GDM1 (cell line): ENCODE measurements at regions not wholly inside any gene's neighbourhood (a gene's known extent, or its start where the extent isn't known, plus 50 kb on each side); places are given as distances from the start of the nearest gene placed in this dataset.

Experiments
- DNase-seq: peaks from one replicate; lab custom pipeline; 2025; lab: John Stamatoyannopoulos, UW

DNA sequence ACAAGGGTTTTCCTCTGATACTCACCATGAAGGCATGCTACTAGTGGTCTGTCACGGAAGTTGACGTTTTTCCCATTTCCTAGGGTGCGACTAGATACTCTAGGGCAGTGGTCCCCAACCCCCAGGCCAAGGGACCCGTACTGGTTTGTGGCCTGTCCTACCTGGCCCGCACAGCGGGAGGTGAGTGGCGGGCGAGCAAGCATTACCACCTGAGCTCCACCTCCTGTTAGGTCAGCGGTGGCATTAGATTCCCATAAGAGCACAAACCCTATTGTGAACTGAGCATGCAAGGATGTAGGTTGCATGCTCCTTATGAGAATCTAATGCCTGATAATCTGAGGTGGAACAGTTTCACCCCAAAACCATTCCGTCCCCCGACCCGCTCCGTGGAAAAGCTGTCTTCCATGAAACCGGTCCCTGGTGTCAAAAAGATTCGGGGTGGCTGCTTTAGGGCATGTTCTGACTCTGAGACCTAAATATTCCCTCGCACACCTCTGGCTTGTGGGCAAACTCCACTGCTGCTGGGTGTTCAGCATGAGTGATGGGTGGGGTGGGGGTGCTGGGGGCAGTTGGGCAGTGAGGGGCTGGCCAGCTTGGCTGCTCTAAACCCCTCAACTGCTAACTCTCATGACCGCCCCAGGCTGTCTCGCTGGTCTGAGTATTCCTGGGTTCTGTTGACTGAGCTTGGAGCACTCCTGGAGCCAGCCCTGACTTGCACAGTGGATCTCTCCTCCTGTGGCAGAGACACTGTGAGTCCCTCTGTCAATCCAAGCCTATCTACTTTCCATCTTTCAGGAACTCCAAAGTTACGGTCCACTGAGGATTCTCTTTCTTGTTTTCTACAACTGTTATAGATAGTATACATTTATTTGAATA is 78.3 kb upstream of the NEK6 start:
- no peak for DNase-seq

DNA sequence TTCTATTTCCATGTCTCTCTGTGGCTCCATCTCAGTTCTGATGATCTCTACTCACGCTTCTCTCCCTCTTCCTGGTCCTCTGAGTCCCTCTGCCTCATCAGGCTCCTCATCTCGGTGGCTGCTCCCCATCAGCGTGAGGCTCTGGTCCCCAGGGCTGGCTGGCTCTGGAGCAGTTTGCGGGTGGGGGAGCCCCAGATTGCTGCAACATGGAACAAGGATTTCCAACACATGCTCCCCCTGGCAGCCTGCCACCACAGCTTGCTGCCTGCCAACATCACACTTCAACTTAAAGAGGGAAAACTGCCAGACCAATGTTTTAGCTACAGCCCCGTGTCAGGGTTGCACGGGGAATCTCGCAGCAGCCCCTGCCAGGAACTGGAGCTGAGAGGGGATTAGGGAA is 77.2 kb upstream of the NEK6 start:
- DNase-seq = no peak

DNA sequence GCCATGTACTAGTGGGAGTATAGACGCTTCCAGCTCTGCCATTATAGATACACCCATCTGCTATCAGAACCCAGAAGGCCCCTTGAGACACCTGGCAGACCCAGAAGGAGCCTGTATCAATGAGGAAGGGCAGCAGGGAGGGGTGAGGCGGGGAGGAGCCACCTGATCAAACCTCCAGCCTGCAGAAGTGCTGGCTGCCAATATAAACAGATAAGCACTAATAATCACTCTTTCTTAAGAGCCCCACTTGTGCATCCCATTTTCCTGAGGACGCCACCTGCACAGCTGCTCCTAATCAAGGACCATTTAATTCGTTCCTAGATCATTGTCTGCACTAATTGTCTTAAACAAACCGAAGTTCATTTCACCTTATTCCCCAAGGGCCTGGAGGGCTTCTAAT is 75.0 kb upstream of the NEK6 start:
- no peak for DNase-seq

DNA sequence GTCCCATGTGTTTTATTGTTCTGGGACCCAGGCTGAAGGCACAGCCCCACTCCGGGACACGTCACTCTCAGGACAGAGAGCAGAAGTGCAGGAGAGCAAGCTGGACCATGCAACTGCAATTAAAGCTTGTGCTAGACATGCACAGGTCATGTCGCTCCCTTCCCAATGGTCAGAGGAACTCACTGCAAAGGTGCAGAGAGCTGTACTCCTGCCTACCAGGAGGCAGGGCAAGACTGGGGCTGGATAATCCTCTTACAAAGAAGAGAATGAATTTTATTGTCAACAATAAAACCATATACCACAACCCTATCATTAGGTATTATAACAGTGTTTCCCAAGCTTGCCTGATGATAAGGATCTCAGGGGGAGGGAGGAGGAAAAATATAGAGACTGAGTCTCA is 74.0 kb upstream of the NEK6 start:
- DNase-seq = no peak

DNA sequence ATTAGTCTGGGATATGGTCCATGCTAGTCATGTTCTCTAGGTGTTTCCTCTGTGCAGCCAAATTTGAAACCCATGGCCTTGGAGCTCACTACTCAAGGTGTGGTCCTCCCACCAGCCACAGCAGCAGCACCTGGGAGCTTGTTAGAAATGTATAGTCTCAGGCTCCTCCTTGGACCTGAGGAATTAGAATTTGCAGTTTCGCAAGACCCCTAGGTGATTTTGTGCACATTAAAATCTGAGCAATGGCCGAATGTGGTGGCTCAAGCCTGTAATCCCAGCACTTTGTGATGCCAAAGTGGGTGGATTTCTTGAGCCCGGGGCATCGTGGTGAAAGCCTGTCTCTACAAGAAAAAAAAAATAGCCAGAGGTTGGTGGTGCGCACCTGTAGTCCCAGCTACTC is 72.3 kb upstream of the NEK6 start:
- no peak for DNase-seq

DNA sequence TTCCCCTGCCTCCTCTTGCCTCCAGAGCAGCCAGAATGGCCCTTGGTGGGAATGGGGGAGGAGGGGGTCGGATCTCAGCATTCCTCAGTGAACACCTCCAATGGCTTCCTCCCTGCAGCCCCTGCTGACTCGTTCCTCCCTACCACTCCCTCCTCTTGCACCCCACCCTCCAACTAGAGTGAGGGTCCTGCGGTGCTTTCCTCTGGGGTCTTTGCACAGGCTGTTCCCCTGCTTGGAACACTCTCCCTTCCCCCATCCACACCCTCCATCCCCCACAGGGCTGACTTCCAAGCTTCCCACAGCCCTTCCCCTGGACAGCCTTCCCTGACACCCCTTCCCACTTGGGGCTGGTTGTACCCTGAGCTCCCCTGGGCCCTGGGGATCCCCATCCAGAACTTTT is 70.4 kb upstream of the NEK6 start:
- DNase-seq = no peak

DNA sequence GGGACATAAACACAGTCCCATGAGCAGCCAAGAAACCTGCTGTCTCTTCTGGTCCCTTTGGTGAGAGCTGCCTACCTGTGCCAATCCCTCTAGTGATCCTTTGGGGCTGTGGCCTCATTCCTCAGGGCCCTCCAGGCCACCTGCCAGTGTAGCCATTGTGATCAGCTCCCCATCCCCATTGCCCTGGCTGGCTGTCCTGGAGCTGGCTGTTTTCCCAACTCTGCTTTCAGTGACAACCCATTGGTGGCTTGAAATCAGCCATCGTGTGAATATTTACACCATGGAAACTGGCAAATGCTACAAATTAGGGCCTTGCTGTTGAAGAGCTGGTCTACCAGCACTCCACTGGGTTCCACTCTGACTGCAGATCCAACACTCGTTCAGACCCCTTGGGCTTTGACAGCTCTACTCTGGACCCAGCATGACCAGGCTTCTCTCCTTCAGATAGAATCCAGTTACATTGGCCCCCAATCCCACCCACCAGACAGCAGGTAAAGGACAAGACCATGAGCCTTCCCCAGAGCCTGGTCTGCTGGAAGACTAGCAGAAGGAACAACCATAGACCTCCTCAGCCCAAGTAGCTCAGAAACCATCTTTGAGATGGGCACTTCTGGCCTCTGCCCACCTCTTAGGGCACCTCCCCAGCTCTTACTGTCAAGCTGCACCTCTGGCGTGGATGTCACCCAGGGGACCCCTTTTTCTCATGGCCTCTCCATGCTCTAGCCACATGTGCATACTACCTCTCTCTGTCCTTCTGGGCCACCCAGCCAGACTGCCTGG is 69.2 kb upstream of the NEK6 start:
- no peak for DNase-seq

DNA sequence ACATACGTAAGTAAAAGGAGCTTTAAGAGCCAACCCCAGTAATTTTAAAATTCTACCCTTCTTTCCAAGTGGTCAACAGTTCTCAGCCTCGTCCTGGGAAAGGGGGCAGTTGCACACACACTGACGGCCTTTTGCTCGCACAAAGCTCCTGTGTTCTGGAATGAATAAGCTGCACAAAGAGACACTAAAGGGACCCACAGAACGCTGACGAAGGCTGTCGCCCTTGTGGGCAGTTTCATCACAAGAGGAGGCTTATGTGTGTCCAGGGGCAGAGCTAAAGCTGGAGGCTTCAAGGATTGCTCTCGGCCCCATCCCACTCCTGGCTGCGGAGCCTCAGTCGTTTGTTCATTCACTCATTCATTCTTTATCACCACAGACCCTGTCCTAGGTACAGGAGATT is 67.0 kb upstream of the NEK6 start:
- DNase-seq = no peak

DNA sequence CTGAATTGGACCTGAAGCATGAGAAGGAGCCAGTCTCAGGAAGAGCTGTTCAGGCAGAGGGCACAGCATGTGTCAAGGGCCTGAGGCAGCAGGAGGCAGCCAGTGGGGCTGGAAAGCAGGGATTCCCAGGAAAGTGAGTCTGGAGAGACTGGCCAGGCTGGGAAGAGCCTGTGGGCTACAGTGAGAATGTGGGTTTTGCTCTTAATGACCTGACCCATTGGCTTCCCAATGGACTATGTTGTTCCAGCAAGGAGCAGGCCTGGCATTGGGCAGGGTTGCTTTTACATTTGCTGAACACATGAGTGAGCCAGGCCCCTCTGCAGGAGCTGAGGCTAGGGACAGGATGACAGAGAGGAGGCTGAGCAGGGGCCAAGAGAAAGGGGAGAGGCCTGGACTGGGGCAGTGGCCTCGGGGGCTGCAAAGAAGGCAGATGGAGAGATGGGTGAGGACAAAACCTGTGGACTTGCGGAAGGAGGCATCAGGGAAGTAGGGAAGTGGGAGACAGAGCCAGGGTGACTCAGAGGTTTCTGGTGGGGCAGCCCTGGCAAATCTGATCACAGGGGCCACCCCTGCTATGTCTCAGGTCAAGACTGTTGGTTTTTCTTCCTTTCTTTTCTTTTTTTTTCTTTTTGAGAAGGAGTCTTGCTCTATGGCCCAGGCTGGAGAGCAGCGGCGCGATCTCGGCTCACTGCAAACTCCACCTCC is 65.9 kb upstream of the NEK6 start:
- no peak for DNase-seq

DNA sequence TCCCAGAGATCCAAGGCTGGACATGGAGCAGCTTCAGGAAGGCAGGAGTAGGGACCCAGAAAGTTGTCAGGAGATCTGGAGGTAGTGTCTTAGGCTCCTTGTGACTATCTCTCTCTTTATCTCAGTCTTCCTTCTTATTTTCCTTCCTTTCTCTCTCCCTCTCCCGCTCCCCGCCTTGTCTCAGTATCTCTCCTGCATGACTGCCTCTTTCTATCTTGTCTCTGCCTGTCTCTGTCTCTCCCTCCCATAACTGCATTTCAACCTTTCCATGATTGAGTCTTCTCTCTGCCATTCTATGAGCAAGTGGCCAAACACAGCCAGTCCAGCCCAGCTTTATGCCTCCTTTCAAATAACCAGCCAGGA is 61.0 kb upstream of the NEK6 start:
- no peak for DNase-seq

DNA sequence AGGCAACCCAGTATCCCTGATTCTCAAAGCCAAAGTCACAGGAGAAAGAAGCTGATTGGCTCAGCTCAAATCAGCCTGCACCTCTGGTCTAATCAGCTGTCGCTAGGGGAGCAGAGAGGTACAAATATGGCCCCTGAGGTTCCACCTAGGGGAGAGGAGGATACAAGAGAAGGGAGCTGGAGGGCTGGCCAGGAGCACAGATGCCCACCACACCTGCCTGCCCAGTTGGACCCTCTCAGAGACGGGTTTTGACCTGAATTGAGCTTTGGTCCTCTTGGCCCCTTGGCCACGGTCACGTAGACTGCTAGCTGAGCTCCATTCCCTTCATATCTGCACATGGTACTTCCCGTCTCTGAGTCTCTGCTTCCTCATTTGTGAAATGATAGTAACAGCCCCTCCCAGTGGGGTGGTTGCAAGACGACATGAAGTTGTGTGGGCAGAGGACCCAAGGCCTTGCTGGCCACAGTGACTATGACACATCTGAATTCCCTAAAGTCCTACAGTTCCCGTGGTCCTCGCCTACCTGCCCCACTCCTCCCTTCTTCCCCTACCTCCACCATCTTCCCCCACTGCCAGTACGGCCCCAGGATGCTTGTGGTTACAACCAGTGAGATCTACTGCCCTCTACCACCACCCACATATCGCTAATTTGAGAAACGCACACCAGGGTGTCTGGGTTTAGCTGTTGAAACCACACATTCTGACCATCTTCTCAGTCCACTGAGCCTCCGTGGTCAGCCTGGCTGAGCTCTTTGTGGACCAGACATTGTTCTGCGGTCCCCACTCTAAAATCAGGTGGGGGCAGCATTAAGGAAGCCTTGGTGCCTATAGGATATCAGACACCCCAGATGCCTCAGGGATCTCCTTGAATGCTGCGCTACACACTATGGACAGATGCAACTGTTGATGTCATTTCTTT is 60.3 kb upstream of the NEK6 start:
- peak; percentile 81 for DNase-seq

DNA sequence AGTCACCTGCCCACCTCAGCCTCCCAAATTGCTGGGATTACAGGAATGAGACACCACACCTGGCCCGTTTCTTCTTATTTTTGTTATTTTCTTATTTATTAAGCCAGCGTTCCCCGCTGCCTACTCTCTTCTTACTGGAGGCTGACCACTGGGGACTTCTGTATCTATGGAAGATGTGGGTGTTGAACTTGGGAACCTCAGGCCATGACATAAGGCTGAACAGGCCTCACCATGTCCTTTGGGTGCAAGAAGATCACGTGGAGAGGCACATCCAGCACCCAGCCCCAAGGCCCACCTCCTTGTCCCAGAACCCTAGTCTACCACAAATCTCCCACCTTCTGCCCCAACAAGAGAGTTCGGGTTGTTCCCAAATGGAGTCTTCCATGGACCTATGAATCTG is 59.4 kb upstream of the NEK6 start:
- DNase-seq = no peak

DNA sequence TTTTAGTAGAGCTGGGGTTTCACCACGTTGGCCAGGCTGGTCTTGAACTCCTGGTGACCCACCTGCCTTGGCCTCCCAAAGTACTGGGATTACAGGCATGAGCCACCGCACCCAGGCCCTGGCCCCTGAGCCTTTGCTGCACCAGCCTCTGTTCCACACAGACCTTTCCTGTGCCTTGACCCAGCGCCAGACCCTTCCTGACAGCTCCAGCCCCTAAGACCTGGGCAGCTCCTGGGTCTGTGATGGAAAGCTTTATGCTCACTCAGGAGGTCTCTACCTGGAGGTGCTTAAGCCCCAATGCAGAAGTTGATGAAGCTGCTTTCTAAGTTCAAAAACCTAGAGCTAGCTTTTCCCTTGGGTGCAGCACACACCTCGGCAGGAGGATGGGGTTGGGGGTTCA is 58.8 kb upstream of the NEK6 start:
- DNase-seq = no peak

DNA sequence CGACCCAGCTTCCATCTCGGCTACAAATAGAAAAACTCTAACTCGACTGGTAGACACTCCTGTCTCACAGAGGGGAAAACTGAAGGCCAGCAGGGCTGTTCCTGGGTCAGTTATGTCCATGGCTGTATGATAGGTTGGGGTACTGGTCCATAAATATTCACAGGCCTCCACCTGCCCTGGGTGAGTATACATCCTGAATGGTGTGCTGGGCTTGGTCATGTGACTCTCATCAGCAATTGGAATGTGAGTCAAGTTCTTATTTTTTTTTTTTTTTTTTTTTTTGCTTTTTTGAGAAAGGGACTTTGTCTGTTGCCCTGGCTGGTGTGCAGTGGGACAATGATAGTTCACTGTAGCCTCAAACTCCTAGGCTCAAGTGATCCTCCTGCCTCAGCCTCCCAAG is 58.3 kb upstream of the NEK6 start:
- DNase-seq = no peak

DNA sequence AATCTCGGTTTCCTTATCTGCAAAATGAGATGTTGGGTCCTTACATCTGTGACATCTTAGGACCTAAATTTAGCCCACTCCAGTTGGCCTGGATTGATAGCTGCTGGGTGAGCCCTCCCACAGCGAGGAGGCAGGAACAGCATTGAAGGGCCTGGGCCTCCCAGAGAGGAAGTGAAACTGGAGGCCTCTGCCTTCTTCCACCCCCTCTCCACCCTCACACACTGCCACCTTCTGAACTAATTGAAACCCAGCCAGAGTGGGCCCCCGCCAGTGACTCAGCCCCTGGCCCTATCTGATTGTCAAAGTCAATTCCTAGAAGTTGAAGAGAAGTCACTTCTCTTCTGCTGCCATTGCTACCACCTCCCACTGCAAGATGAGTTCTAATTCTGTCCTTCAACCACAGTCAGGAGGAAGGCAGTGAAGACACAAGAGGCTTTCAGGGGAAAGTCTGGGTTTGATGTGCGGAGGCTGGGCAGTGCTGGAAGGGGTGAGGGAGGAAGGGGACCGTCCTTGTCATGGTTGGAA is 55.2 kb upstream of the NEK6 start:
- DNase-seq = peak; percentile 94

DNA sequence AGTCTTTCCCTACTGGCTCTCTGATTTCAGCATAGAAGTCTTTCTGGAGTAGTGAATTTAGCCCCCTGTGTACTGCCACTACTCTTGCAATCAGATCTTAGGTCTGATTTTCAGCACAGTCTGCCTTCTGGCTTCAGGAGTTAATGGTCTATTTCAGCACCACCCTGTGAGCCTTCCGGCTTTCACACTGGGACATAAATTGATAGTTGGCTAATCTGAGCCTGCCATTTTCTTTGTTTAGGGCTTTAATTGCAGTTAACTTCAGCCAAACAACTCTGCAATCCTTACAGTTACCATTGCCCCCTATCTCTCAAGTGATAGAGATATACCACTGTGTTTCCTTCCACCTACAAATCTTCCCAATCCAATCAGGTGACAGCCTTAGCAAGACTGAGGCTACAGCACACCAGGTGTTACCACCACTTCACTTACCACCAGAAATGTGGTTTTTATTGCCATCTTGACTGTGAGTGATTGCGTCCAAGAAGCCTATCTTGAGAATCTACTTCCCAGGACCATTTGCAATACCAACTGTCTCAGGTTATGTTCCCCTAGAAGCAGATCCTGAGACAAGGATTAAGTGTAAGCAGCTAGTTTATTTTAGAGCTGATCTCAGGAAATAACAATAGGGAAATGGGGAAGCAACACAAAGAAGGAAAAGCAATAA is 51.9 kb upstream of the NEK6 start:
- no peak for DNase-seq

DNA sequence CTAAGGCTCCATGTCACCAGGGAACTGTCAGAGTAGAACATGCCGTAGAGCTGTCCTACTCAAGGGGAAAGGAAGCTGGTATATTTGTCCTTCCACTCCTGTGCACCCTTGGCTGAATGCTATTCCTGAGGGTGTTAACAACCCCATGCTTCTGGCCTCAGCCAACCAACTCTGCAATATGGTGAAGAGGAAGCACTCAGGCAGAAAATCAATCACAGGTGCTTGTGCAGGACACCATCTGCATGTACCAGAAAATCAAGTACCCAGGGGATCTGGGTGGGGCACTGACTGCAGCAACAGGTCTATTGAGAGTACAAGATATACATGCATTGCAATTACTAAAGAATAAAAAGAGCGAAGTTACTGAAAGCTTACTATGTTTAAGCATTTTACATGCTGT is 51.4 kb upstream of the NEK6 start:
- no peak for DNase-seq
